Astrocyte (in vitro differentiated cells and primary cell): ENCODE measurements at regions not wholly inside any gene's neighbourhood (a gene's known extent, or its start where the extent isn't known, plus 50 kb on each side); places are given as distances from the start of the nearest gene placed in this dataset.

ENCODE experiments used
- DNase-seq: peaks from one replicate; pipeline ENCODE4 v3.0.0-alpha.2; 2010; ENCODE audit warnings: low read depth
- FAIRE-seq: peaks from 2 replicates; lab custom pipeline; 2011; peaks lifted over from hg19 to GRCh38; lab: Jason Lieb, UNC
- H2AFZ ChIP-seq: 2 replicates; pipeline ENCODE4 v1.6.0; 2012; ENCODE audit warnings: low read depth, low read length, inconsistent platforms
- H3K27ac ChIP-seq: 2 replicates; pipeline ENCODE4 v1.5.1; 2011; ENCODE audit warnings: low read depth, low read length, inconsistent platforms
- H3K27me3 ChIP-seq: 2 replicates; pipeline ENCODE4 v1.6.0; 2011; ENCODE audit warnings: low read length, inconsistent platforms; ENCODE audit not compliant: insufficient read depth
- H3K36me3 ChIP-seq: 2 replicates; pipeline ENCODE4 v1.5.1; 2011; ENCODE audit warnings: low read length, inconsistent platforms; ENCODE audit not compliant: insufficient read depth
- H3K4me1 ChIP-seq: 2 replicates; pipeline ENCODE4 v1.5.1; 2011; ENCODE audit warnings: low read length, inconsistent platforms; ENCODE audit not compliant: insufficient read depth
- H3K4me2 ChIP-seq: 2 replicates; pipeline ENCODE4 v1.6.0; 2012; ENCODE audit warnings: low read length, inconsistent platforms
- H3K4me3 ChIP-seq: 2 replicates; pipeline ENCODE4 v1.5.1; 2011; ENCODE audit warnings: low read depth, mild to moderate bottlenecking, low read length, inconsistent platforms; ENCODE audit not compliant: insufficient read depth
- H3K79me2 ChIP-seq: 2 replicates; pipeline ENCODE4 v1.6.0; 2012; ENCODE audit warnings: mild to moderate bottlenecking, low read length, inconsistent platforms; ENCODE audit not compliant: insufficient read depth
- H3K9ac ChIP-seq: 2 replicates; pipeline ENCODE4 v1.6.0; 2012; ENCODE audit warnings: mild to moderate bottlenecking, low read length, inconsistent platforms
- H3K9me3 ChIP-seq: 2 replicates; pipeline ENCODE4 v1.5.1; 2012; ENCODE audit warnings: low read depth, mild to moderate bottlenecking, low read length, inconsistent platforms; ENCODE audit not compliant: insufficient read depth
- H4K20me1 ChIP-seq: 2 replicates; pipeline ENCODE4 v1.6.0; 2012; ENCODE audit warnings: low read length, inconsistent platforms; ENCODE audit not compliant: insufficient read depth
- H3K27ac Mint-ChIP-seq: one replicate; pipeline ENCODE4 v1.8.0; 2021; ENCODE audit warnings: mild to moderate bottlenecking, mixed read lengths; ENCODE audit not compliant: unreplicated experiment
- H3K27me3 Mint-ChIP-seq: one replicate; pipeline ENCODE4 v1.8.0; 2021; ENCODE audit warnings: low read depth, mixed read lengths; ENCODE audit not compliant: unreplicated experiment
- H3K36me3 Mint-ChIP-seq: one replicate; pipeline ENCODE4 v1.8.0; 2021; ENCODE audit warnings: low read depth, mixed read lengths; ENCODE audit not compliant: unreplicated experiment
- H3K4me1 Mint-ChIP-seq: one replicate; pipeline ENCODE4 v1.8.0; 2021; ENCODE audit warnings: low read depth, mixed read lengths; ENCODE audit not compliant: unreplicated experiment
- H3K4me3 Mint-ChIP-seq: one replicate; pipeline ENCODE4 v1.8.0; 2021; ENCODE audit warnings: mild to moderate bottlenecking, moderate library complexity, mixed read lengths; ENCODE audit not compliant: unreplicated experiment
- H3K9me3 Mint-ChIP-seq: one replicate; pipeline ENCODE4 v1.8.0; 2021; ENCODE audit warnings: mild to moderate bottlenecking, mixed read lengths; ENCODE audit not compliant: unreplicated experiment
- EZH2 ChIP-seq: IDR thresholded peaks from 2 replicates; pipeline ENCODE4 v1.6.1; 2012; ENCODE audit warnings: mild to moderate bottlenecking, low read length, inconsistent platforms; ENCODE audit not compliant: insufficient read depth
- TF ChIP-seq, protein P1 (sequence below): IDR thresholded peaks from 2 replicates; pipeline ENCODE4 v1.5.1; 2011; ENCODE audit warnings: low read depth, mild to moderate bottlenecking, inconsistent platforms, low read length, moderate library complexity; ENCODE audit not compliant: insufficient read depth

DNA sequence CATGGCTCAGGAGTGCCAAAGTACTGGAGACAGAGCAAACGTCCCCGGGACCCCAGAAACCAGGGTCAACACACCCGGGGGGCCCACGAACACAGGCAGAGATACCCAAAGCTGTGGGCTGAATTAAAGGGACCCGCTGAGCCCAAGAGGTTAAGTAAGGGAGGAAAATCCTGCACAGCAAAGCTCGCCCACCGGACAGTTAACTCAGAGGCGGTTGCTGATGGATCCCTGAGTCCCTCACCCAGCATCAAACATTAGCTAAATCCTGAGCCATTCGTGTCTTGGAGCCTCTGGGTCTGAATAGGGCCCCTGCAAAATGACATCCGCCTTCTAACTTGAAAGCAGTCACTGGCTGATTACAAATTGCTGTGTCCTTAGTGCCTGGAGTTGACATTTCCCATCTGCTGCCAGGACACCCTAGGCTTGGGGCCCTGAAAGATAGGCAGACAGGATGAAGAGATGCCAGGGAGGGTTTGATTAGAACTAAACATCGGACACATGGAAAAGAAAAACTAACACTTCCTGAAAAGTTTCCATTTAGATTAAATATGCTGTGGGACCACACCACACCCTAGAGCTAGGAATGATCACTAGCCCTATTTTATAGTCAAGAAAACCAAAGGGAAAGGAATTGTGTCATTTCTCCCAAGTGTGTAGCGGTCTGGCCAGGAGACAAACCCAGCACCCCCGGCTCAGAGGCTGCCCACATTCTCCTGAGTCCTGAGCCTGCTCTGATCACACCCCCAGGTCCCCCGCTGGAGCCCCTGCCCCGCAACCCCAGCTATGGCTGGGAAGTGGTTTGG, 239.3 kb downstream of the NPHP4 start:
- Histone ChIP-seq H3K4me3 (no peak overlapping the region), H3K27me3 (no peaks in the 10 kb centered on the region), H3K9me3 (peaks cover 2% of the 10 kb centered on the region), H3K9ac (no peak overlapping the region), H4K20me1 (no peaks in the 10 kb centered on the region), H3K79me2 (no peaks in the 10 kb centered on the region), H2AFZ (no peak overlapping the region), H3K36me3 (no peaks in the 10 kb centered on the region), H3K27ac (no peak overlapping the region), H3K4me2 (no peak overlapping the region), H3K4me1 (no peaks in the 10 kb centered on the region)
- no peaks in the 10 kb centered on the region for H3K9me3 Mint-ChIP-seq
- H3K4me1 Mint-ChIP-seq = no peaks in the 10 kb centered on the region
- no peak overlapping the region for H3K27ac Mint-ChIP-seq
- no peaks in the 10 kb centered on the region for H3K36me3 Mint-ChIP-seq
- no peak overlapping the region for H3K4me3 Mint-ChIP-seq
- DNase-seq (no peak), FAIRE-seq (no peak)
- peaks cover 52% of the 10 kb centered on the region for H3K27me3 Mint-ChIP-seq
- no peak for TF ChIP-seq EZH2
- TF ChIP-seq, protein P1, sequence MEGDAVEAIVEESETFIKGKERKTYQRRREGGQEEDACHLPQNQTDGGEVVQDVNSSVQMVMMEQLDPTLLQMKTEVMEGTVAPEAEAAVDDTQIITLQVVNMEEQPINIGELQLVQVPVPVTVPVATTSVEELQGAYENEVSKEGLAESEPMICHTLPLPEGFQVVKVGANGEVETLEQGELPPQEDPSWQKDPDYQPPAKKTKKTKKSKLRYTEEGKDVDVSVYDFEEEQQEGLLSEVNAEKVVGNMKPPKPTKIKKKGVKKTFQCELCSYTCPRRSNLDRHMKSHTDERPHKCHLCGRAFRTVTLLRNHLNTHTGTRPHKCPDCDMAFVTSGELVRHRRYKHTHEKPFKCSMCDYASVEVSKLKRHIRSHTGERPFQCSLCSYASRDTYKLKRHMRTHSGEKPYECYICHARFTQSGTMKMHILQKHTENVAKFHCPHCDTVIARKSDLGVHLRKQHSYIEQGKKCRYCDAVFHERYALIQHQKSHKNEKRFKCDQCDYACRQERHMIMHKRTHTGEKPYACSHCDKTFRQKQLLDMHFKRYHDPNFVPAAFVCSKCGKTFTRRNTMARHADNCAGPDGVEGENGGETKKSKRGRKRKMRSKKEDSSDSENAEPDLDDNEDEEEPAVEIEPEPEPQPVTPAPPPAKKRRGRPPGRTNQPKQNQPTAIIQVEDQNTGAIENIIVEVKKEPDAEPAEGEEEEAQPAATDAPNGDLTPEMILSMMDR = no peak

DNA sequence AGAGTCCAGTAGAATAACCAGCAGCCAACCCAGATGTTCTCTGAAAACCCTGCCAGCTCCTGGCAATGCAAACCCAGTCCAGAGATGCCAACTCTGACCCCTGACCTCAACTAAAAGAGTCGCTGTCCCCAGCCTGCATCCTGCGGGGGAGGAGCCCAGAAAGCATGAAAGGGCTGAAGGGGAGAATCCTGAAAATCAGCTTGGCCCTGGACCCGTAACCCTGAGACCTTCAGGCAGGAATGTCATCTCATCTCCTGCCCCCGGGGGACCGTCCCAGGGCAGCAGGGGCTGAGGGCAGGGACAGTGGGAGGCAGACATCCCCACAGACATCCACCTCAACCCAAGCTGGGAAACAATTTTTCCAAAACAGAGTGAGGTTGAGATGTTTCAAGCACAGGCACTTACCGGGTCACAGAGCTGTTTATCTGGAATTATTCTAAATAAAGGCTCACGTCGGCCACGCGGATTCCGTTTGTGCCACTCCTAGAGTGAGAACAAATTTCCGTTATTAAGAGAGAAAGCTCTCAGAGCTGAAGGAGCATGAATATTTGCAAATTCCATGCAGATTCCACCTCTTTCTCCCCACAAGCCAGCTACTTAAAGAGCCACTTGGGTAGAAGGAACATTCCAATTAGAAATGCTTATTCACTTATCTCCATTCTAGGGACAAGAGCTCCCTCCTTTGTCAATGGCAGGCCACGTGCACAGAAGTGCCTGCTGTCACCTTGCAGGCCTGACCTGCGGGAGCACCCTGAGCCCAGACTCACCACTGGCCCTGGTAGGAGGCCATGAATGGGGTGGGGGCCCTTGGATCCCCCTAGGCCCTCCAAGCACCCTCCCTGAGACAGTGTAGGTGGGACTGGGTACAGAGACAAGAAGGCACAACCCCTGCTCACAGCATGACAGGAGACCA, 240.1 kb downstream of the NPHP4 start:
- peaks cover 2% of the 10 kb centered on the region for H3K9me3 ChIP-seq
- no peaks in the 10 kb centered on the region for H3K79me2 ChIP-seq
- FAIRE-seq (no peak), DNase-seq (no peak)
- H3K4me3 ChIP-seq = no peak overlapping the region
- H3K36me3 ChIP-seq = no peaks in the 10 kb centered on the region
- no peaks in the 10 kb centered on the region for H3K27me3 ChIP-seq
- no peaks in the 10 kb centered on the region for H4K20me1 ChIP-seq
- no peak overlapping the region for H3K4me3 Mint-ChIP-seq
- no peak overlapping the region for H3K27ac ChIP-seq
- H3K4me1 ChIP-seq = no peaks in the 10 kb centered on the region
- H3K36me3 Mint-ChIP-seq = no peaks in the 10 kb centered on the region
- H3K9ac ChIP-seq = no peak overlapping the region
- no peaks in the 10 kb centered on the region for H3K4me1 Mint-ChIP-seq
- no peak overlapping the region for H2AFZ ChIP-seq
- TF ChIP-seq, protein P1 = no peak
- no peak for TF ChIP-seq EZH2
- H3K9me3 Mint-ChIP-seq = no peaks in the 10 kb centered on the region
- peaks cover 46% of the 10 kb centered on the region for H3K27me3 Mint-ChIP-seq
- no peak overlapping the region for H3K4me2 ChIP-seq
- H3K27ac Mint-ChIP-seq = no peak overlapping the region
